Right kidney (tissue), 1 donor: ENCODE measurements at regions not wholly inside any gene's neighbourhood (a gene's known extent, or its start where the extent isn't known, plus 50 kb on each side); places are given as distances from the start of the nearest gene placed in this dataset.

Source experiments
- DNase-seq: peaks from one replicate; pipeline ENCODE4 v3.0.0-alpha.2; 2016

DNA sequence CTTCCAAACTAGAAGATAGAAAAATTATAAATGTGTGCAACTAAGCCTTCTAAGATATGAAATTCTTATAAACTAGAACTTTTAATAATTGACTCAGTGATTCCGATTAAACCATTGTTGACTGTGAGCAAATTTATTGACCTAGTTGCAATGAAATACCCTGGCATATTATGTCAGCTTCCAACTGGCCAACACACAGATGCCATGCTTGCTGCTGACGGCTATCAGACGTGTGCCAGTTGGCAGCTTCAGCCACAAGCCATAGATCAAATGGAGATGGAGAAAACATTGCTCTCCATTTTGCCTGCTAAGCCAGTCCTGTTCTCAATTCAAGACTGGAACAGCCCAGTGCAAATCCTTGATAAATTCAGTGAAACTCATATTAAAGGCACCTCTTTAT lies 101.7 kb upstream of the HDGFL1 start:
- DNase-seq, result no peak

DNA sequence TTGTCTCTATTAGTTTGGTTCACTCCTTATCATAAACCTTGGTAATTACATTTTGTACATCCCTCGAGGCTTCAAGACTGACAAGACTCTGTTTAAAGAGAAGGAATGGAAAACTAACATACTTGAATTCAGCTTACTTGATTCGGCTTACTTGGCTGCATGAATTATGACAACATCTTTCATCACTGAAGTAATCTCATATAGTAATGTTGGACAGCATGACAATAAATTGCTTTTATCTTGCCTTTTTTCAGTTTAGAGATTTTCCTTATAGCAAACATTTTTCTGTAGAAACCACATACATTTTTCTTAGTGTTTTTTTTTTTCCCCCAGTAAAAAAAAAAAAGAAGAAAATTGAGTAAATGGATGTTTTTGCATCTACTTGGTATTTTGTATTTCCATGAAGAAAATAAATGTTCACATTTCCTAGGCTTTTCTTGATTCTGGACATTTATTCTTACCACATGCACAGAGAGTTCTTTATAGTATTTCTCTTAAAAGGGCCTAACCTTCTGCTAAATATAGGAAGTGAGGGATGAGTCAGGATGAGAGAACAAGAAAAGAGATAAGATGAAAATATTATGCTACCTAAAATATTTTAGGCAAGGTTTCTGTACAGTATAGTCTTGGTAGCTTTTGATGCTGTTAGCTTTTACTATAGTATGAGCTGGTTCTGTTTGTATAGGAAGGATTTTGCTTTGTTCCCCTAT lies 101.0 kb upstream of the HDGFL1 start:
- DNase-seq, result no peak

DNA sequence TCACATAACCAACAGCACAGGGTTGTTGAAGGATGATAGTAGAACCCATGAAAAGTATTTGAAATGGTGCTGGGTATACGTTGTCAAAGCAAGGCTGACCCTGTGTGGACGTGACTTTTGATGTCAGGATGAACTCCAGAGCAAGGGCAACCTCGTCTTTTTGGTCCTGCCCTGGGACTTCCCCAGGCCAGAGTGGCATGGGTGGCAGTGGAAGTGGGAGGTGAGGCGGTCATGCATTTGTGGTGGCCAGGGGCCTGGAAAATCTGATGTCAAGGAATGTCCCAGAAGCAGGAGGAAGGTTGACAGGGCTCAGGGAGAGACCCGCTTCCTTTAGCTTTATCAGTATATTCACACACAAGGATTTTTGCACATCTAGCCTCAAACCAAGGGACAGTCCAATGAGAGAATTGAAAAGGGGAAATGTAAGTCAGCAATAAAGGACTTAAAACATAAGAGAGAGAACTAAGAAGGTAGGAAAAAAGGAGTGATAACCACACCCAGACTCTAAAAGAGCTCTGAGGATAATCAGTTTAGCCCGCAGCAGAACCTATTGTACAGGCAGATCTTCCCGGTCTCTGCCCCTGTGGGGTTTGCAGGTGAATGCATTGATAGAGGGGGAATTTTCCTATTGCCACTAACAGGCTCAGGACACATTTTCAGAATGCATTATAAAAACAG lies 98.8 kb upstream of the HDGFL1 start:
- no peak for DNase-seq

- peak; percentile 35 for DNase-seq
These were observed 98.2 kb upstream of the HDGFL1 start for GRCh38 chr6:22471132-22471690.

GRCh38 chr6:22471746-22472145 lies 97.6 kb upstream of the HDGFL1 start:
- no peak for DNase-seq

DNA sequence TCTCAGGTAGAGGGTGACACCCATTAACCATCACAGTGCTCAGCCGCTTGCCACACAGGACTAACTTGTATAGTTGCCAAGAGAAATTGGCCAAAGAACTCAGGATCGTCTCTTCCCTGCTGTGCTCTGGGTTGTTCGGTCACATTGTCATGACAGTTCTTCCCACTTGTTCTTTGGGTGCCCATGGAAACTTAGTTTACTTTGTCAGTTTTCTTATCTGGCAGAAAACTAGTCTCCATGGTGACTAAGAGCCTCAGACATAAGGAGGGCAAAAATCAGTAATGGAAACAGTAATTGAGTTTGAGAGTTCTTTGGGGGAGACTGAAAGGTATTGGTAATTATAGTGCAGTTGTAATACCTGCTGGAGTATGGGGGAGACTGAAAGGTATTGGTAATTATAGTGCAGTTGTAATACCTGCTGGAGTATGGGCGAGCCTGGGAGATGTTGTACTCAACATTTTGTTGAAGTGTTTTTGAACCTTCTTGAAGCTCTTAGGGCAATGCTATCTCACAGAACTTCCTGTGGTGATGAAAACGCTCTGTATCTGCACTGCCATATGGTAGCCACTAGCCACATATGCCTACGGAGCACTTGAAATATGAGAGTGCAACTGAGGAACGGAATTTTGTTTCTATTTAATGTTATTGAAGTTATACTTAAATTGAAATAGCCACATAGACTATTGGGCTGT lies 95.2 kb upstream of the HDGFL1 start:
- no peak for DNase-seq

DNA sequence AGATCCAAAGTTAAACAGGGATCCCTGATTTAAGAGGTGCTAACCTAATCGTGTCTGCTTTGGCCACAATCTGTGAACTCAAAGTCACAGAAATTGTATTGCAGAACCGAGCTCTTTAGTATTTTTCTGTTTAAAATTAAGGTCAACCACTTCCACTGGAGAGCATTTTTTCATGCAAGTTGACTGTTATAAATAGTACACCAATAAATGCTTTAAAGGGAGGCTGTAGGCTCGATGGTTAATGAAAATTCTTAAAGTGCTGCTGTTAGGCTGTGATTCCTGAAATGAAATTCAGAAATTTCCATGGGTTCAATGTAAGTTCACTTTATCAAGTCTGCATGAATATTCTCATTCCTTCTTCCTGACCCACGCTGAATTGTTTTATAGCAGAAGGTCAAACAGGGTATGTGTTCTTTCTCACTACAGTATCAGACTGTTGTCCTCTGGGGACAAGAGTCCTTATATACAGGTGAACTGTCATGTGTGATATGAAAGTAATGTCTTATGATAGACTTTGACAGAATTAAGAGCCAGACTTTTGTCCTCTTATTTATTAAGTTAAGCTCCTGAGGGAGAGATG lies 92.5 kb upstream of the HDGFL1 start:
- no peak for DNase-seq

GRCh38 chr6:22497276-22497675 lies 72.1 kb upstream of the HDGFL1 start:
- no peak for DNase-seq

DNA sequence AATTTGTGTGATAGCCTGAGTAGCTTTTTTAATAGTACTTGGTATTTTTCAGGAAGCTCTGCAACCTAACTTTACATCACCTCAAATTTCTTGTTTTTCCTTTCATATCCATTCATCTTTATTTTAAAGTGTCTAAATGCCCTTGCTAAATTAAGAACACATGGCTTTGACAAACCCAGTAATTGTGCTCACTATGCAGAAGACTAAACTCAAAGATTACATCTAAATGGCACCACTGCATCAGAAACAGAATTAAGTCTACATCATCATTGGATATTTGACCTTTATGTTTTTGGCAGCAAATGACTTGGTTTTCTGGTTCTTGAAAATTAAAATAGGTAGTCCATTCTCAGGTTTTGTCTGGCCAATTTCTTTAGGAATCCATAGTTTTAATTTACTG lies 69.6 kb upstream of the HDGFL1 start:
- DNase-seq, result no peak

- DNase-seq, result no peak
These were observed 62.9 kb upstream of the HDGFL1 start for GRCh38 chr6:22506496-22506895.

DNA sequence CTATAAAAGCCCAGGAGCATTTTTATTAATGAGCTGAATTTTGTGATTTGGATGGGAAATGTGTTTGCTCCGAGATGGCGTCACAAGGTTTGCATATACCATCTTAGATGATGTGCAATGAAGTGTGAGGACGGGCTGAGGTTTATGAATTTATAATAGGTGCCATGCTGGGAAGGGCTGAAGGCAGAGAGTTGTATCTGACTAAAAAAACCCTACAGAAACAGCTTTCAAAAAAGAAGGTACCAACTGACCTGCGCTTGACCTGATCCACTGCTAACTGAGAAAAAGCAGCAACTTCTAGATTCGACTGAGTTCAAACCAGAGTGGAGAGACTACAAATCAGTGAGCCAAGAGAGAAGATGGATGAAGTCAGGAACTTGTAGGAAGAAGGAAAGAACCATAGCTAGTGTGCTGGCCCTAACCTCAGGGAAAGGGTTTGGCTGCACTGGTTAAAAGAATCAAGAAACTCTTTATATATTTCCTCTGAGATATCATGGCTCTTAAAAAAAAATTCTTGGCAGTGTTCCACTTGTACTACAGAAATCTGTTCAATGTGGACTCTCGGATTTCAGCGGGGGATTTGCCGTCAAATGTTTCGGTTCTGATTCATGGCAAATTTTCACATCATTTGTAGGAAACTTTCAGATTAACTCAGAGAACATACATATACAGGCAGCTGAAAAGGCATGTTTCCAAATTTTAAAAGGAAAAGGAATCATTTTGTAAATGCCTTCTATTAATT lies 56.5 kb upstream of the HDGFL1 start:
- no peak for DNase-seq

DNA sequence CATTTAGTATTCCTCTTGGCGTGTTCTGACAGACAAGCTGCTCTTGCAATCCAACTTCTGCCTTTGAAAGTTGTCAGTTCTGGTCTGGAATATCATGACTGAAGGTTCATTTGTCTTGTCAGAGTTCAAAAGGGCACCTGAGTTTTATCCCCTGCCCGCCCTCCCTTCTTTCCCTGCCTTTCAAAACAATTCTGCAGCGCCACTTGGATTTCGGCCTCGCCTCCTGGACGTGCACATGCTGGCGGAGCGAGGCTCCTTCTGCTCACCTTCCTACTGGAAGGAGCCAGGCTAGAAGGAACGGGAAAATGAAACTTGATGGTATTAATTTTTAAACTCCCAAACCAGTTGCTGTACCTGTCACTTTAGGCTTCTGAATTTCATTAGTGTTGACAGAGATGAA lies 55.7 kb upstream of the HDGFL1 start:
- DNase-seq, result no peak

GRCh38 chr6:22519237-22519636 lies 50.1 kb upstream of the HDGFL1 start:
- no peak for DNase-seq
